ENCODE measurements at regions not wholly inside any gene's neighbourhood (a gene's known extent, or its start where the extent isn't known, plus 50 kb on each side); places are given as distances from the start of the nearest gene placed in this dataset.

DNA sequence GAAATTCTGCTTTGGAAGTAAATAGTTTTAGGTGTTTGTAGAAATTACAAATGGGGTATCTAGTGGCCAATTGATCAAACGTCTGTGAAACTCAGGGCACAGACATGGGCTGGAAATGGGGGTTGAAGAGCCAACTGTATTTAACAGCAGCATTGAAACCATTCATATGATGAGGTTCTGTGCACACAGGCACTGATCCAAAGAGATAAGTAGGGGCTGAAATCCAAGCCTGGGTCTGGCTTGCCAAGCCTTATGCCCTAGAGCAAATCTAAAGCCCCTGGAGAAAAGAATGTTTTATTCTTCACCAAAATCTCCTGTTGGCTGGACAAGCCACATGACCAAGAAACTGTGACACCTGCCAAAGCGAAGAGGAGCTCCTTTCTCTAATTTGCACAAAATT lies 67.6 kb upstream of the ST6GALNAC5 start:
- intact Hi-C loops (cut with micrococcal nuclease; ENCODE audit: unreplicated experiment), result no loop called here
- no peaks in the 10 kb centered on the region for H3K9me2 ChIP-seq (ENCODE audit: insufficient read depth, low read length)
- no peaks in the 10 kb centered on the region for H3K36me3 ChIP-seq (ENCODE audit: insufficient read depth, low read length)
- no peak overlapping the region for H2AFZ ChIP-seq (ENCODE audit: low read length)
- CTCF ChIA-PET (ENCODE audit: unreplicated experiment), result no interaction called here
- H3K4me3 ChIP-seq (ENCODE audit: low read depth, low read length, poor library complexity, severe bottlenecking), result no peak overlapping the region
- no peak overlapping the region for H3K4me2 ChIP-seq (ENCODE audit: low read length)
- TF ChIP-seq, protein P1, sequence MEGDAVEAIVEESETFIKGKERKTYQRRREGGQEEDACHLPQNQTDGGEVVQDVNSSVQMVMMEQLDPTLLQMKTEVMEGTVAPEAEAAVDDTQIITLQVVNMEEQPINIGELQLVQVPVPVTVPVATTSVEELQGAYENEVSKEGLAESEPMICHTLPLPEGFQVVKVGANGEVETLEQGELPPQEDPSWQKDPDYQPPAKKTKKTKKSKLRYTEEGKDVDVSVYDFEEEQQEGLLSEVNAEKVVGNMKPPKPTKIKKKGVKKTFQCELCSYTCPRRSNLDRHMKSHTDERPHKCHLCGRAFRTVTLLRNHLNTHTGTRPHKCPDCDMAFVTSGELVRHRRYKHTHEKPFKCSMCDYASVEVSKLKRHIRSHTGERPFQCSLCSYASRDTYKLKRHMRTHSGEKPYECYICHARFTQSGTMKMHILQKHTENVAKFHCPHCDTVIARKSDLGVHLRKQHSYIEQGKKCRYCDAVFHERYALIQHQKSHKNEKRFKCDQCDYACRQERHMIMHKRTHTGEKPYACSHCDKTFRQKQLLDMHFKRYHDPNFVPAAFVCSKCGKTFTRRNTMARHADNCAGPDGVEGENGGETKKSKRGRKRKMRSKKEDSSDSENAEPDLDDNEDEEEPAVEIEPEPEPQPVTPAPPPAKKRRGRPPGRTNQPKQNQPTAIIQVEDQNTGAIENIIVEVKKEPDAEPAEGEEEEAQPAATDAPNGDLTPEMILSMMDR (conservative IDR thresholded peaks at IDR 0.05; ENCODE audit: low read length), result no peak
- no peak for TF ChIP-seq EZH2phosphoT487 (IDR thresholded peaks at IDR 0.05; ENCODE audit: borderline replicate concordance, low read depth, low read length)
- no TSS peak for BruUV-seq (replicated peaks)
- no peaks in the 10 kb centered on the region for H3K9me3 ChIP-seq (ENCODE audit: low read length)
- no peaks in the 10 kb centered on the region for H4K20me1 ChIP-seq (ENCODE audit: insufficient read depth, low read length)
- no peak overlapping the region for H3K27ac ChIP-seq (ENCODE audit: low read depth, low read length, poor library complexity, severe bottlenecking)
- POLR2A ChIA-PET, result interaction anchor here (0.8 to 1.7 kb wide), 2 partner anchors 10 to 205 kb away, joined by 3 to 4 read pairs; no protein-coding TSS in a partner anchor
- no peaks in the 10 kb centered on the region for H3K79me2 ChIP-seq (ENCODE audit: insufficient read depth, low read depth, low read length)
- no peaks in the 10 kb centered on the region for H3K4me1 ChIP-seq (ENCODE audit: insufficient read depth, low read length, poor library complexity, severe bottlenecking)
- DNase-seq (ENCODE audit: low spot score), result no peak

DNA sequence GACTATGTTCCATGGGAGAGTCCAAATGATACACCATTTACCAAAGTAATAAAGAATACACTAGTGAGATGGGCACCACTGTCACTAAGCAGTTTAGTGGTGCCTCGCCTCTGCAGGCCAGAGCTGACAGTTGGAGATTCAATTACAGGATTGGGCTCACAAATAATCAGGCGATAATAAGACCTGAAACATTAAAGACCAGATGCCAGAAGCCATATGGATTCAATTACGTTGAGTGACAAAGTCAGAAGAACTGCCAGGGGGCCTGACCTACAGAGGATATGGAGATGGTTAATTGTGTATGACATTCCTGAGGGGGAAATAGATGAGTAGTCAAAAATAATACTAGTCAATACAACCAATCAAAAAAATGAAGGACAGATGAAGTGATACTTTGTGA lies 65.2 kb upstream of the ST6GALNAC5 start:
- ChIA-PET CTCF (ENCODE audit: unreplicated experiment) (no interaction called here), POLR2A (no interaction called here)
- Histone ChIP-seq H3K36me3 (ENCODE audit: insufficient read depth, low read length) (no peaks in the 10 kb centered on the region), H4K20me1 (ENCODE audit: insufficient read depth, low read length) (no peaks in the 10 kb centered on the region), H3K79me2 (ENCODE audit: insufficient read depth, low read depth, low read length) (no peaks in the 10 kb centered on the region), H3K4me1 (ENCODE audit: insufficient read depth, low read length, poor library complexity, severe bottlenecking) (no peaks in the 10 kb centered on the region), H2AFZ (ENCODE audit: low read length) (no peak overlapping the region), H3K27ac (ENCODE audit: low read depth, low read length, poor library complexity, severe bottlenecking) (no peak overlapping the region), H3K4me3 (ENCODE audit: low read depth, low read length, poor library complexity, severe bottlenecking) (no peak overlapping the region), H3K9me3 (ENCODE audit: low read length) (no peaks in the 10 kb centered on the region), H3K4me2 (ENCODE audit: low read length) (no peak overlapping the region), H3K9me2 (ENCODE audit: insufficient read depth, low read length) (no peaks in the 10 kb centered on the region)
- BruUV-seq (replicated peaks), result no TSS peak
- intact Hi-C loops (cut with micrococcal nuclease; ENCODE audit: unreplicated experiment), result no loop called here
- no peak for TF ChIP-seq EZH2phosphoT487 (IDR thresholded peaks at IDR 0.05; ENCODE audit: borderline replicate concordance, low read depth, low read length)
- TF ChIP-seq, protein P1 (conservative IDR thresholded peaks at IDR 0.05; ENCODE audit: low read length), result no peak
- DNase-seq (ENCODE audit: low spot score), result no peak

DNA sequence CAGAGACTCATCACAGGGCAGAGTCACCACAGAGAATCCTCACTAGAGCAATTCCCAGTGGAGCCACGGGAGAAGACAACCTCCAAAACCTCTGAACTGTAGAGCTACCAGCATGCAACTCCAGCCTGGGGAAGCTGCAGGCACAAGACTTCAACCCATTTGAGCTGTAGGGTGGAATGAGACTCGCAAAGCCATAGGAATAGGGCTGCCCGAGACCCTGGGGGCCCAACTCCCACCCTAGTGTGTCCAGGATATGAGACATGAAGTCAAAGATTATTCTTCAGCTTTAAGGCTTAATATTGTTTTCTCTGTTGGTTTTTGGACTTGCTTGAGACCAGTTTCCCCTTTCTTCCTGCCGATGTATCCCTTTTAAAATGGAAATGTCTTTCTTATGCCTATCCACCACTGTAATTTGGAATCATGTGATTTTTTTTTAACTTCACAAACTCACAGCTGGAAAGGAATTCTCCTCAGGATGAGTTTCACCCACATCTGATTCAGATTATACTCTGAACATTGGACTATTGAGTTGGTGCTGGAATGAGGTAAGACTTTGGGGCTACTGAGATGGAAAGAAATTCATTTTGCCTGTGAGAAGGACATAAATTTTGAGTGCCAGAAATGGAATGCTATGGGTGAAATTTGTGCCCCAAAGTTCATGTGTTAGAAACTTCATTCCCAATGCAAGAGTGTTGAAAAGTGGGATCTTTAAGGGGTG lies 59.6 kb upstream of the ST6GALNAC5 start:
- POLR2A ChIA-PET, result no interaction called here
- no peaks in the 10 kb centered on the region for H3K9me3 ChIP-seq (ENCODE audit: low read length)
- no peak overlapping the region for H3K4me2 ChIP-seq (ENCODE audit: low read length)

More for the DNA sequence above, 59.6 kb upstream of the ST6GALNAC5 start:
- CTCF ChIA-PET (ENCODE audit: unreplicated experiment), result no interaction called here
- BruUV-seq (replicated peaks), result no TSS peak
- no peaks in the 10 kb centered on the region for H3K36me3 ChIP-seq (ENCODE audit: insufficient read depth, low read length)
- no peaks in the 10 kb centered on the region for H3K4me1 ChIP-seq (ENCODE audit: insufficient read depth, low read length, poor library complexity, severe bottlenecking)
- TF ChIP-seq EZH2phosphoT487 (IDR thresholded peaks at IDR 0.05; ENCODE audit: borderline replicate concordance, low read depth, low read length), result no peak
- TF ChIP-seq, protein P1 (conservative IDR thresholded peaks at IDR 0.05; ENCODE audit: low read length), result no peak
- H2AFZ ChIP-seq (ENCODE audit: low read length), result no peak overlapping the region
- no peak overlapping the region for H3K27ac ChIP-seq (ENCODE audit: low read depth, low read length, poor library complexity, severe bottlenecking)
- H3K4me3 ChIP-seq (ENCODE audit: low read depth, low read length, poor library complexity, severe bottlenecking), result no peak overlapping the region
- intact Hi-C loops (cut with micrococcal nuclease; ENCODE audit: unreplicated experiment), result no loop called here
- H3K9me2 ChIP-seq (ENCODE audit: insufficient read depth, low read length), result no peaks in the 10 kb centered on the region
- no peaks in the 10 kb centered on the region for H3K79me2 ChIP-seq (ENCODE audit: insufficient read depth, low read depth, low read length)
- no peak for DNase-seq (ENCODE audit: low spot score)
- H4K20me1 ChIP-seq (ENCODE audit: insufficient read depth, low read length), result no peaks in the 10 kb centered on the region

Measured in OCI-LY7 (cell line).